ENCODE measurements at regions not wholly inside any gene's neighbourhood (a gene's known extent, or its start where the extent isn't known, plus 50 kb on each side); places are given as distances from the start of the nearest gene placed in this dataset.

GRCh38 chr17:5948811-5949210 lies 121.4 kb upstream of the WSCD1 start:
- no peak for TF ChIP-seq CTCF (conservative IDR thresholded peaks at IDR 0.05; ENCODE audit: low read depth, low read length)
- TF ChIP-seq POLR2A (IDR thresholded peaks at IDR 0.05; ENCODE audit: low read depth, low read length), result no peak
- no peak for TF ChIP-seq BHLHE40 (IDR thresholded peaks at IDR 0.05; ENCODE audit: low read depth, low read length)
- TF ChIP-seq MAFK (IDR thresholded peaks at IDR 0.05; ENCODE audit: low read depth, low read length), result no peak
- TF ChIP-seq RCOR1 (IDR thresholded peaks at IDR 0.05; ENCODE audit: insufficient replicate concordance, low read length), result no peak
- no peak for TF ChIP-seq FOS (IDR thresholded peaks at IDR 0.05; ENCODE audit: low read depth, low read length)
- TF ChIP-seq MAZ (IDR thresholded peaks at IDR 0.05; ENCODE audit: borderline replicate concordance, low read depth, low read length), result no peak
- TF ChIP-seq NFE2L2 (IDR thresholded peaks at IDR 0.05; ENCODE audit: low read depth, low read length), result no peak
- no peak for TF ChIP-seq CEBPB (IDR thresholded peaks at IDR 0.05; ENCODE audit: low read depth, low read length)
- no peak for TF ChIP-seq SMC3 (IDR thresholded peaks at IDR 0.05; ENCODE audit: low read depth, low read length)
- TF ChIP-seq ELK1 (IDR thresholded peaks at IDR 0.05; ENCODE audit: borderline replicate concordance, low read depth, low read length), result no peak
- TF ChIP-seq USF2 (IDR thresholded peaks at IDR 0.05; ENCODE audit: low read depth, low read length), result no peak
- no peak for TF ChIP-seq MXI1 (IDR thresholded peaks at IDR 0.05; ENCODE audit: borderline replicate concordance, low read depth, low read length)
- no peak for TF ChIP-seq RFX5 (IDR thresholded peaks at IDR 0.05; ENCODE audit: low read depth, low read length)
